WERI-Rb-1 (cell line): ENCODE measurements at regions not wholly inside any gene's neighbourhood (a gene's known extent, or its start where the extent isn't known, plus 50 kb on each side); places are given as distances from the start of the nearest gene placed in this dataset.

Experiments
- DNase-seq: peaks from one replicate; pipeline ENCODE4 v3.0.0-alpha.2; 2020
- H3K27ac ChIP-seq: fragments of 250-450 bp; sonication (Bioruptor Pico); 2 replicates; pipeline ENCODE4 v1.5.1; 2020; ENCODE audit warnings: mild to moderate bottlenecking, moderate library complexity
- H3K27me3 ChIP-seq: fragments of 250-450 bp; sonication (Bioruptor Pico); 2 replicates; pipeline ENCODE4 v1.5.1; 2021; ENCODE audit warnings: mild to moderate bottlenecking, low read depth, moderate library complexity; ENCODE audit not compliant: insufficient read depth, severe bottlenecking
- H3K36me3 ChIP-seq: fragments of 250-450 bp; sonication (Bioruptor Pico); 2 replicates; pipeline ENCODE4 v1.5.1; 2020; ENCODE audit warnings: mild to moderate bottlenecking, moderate library complexity
- H3K4me3 ChIP-seq: 2 replicates; pipeline ENCODE4 v1.5.1; 2011; ENCODE audit warnings: low read depth, mild to moderate bottlenecking, control low read depth, low read length
- H3K9me3 ChIP-seq: fragments of 250-450 bp; sonication (Bioruptor Pico); 2 replicates; pipeline ENCODE4 v1.5.1; 2021; ENCODE audit warnings: mild to moderate bottlenecking, moderate library complexity; ENCODE audit not compliant: severe bottlenecking
- CTCF ChIP-seq: IDR thresholded peaks from 2 replicates; pipeline ENCODE4 v1.5.1; 2011; ENCODE audit warnings: low read depth, mild to moderate bottlenecking, control low read depth, inconsistent platforms, low read length

- no peak for TF ChIP-seq CTCF
- no peaks in the 10 kb centered on the region for H3K27me3 ChIP-seq
- no peak overlapping the region for H3K4me3 ChIP-seq
- DNase-seq = no peak
- no peaks in the 10 kb centered on the region for H3K9me3 ChIP-seq
- H3K27ac ChIP-seq = no peak overlapping the region
- H3K36me3 ChIP-seq = no peaks in the 10 kb centered on the region
Observed at GRCh38 chr6:51514748-51515402, 572.5 kb downstream of the PKHD1 start.

- Histone ChIP-seq H3K9me3 (no peaks in the 10 kb centered on the region), H3K36me3 (no peaks in the 10 kb centered on the region), H3K27me3 (no peaks in the 10 kb centered on the region), H3K4me3 (no peak overlapping the region), H3K27ac (no peak overlapping the region)
- no peak for TF ChIP-seq CTCF
- DNase-seq = no peak
Observed at GRCh38 chr6:51526049-51526448, 561.4 kb downstream of the PKHD1 start.

- Histone ChIP-seq H3K4me3 (no peak overlapping the region), H3K36me3 (no peaks in the 10 kb centered on the region), H3K27ac (no peak overlapping the region), H3K9me3 (no peaks in the 10 kb centered on the region), H3K27me3 (no peaks in the 10 kb centered on the region)
- TF ChIP-seq CTCF = no peak
- no peak for DNase-seq
Observed at GRCh38 chr6:51526922-51527321, 560.5 kb downstream of the PKHD1 start.

GRCh38 chr6:51528556-51528955 lies 558.9 kb downstream of the PKHD1 start:
- Histone ChIP-seq H3K36me3 (no peaks in the 10 kb centered on the region), H3K9me3 (no peaks in the 10 kb centered on the region), H3K4me3 (no peak overlapping the region), H3K27ac (no peak overlapping the region), H3K27me3 (no peaks in the 10 kb centered on the region)
- TF ChIP-seq CTCF = no peak
- no peak for DNase-seq

GRCh38 chr6:51529240-51529639 lies 558.2 kb downstream of the PKHD1 start:
- H3K9me3 ChIP-seq = no peaks in the 10 kb centered on the region
- no peak for TF ChIP-seq CTCF
- no peaks in the 10 kb centered on the region for H3K36me3 ChIP-seq
- no peak overlapping the region for H3K4me3 ChIP-seq
- no peaks in the 10 kb centered on the region for H3K27me3 ChIP-seq
- DNase-seq = no peak
- no peak overlapping the region for H3K27ac ChIP-seq

GRCh38 chr6:51531623-51532022 lies 555.8 kb downstream of the PKHD1 start:
- peak; percentile 31; the same call in 1 of the 2 replicates for TF ChIP-seq CTCF
- no peak overlapping the region for H3K27ac ChIP-seq
- H3K9me3 ChIP-seq = no peaks in the 10 kb centered on the region
- no peaks in the 10 kb centered on the region for H3K27me3 ChIP-seq
- H3K36me3 ChIP-seq = no peaks in the 10 kb centered on the region
- DNase-seq = no peak
- H3K4me3 ChIP-seq = no peak overlapping the region
